PC-9 (cell line): ENCODE measurements at regions not wholly inside any gene's neighbourhood (a gene's known extent, or its start where the extent isn't known, plus 50 kb on each side); places are given as distances from the start of the nearest gene placed in this dataset.

Experiments
- CTCF ChIP-seq: fragments of 200-600 bp; sonication (generic); conservative IDR thresholded peaks from 2 replicates; pipeline ENCODE4 v1.6.1; 2017; ENCODE audit warnings: mixed run types, antibody characterized with exemption, mild to moderate bottlenecking, moderate library complexity
- EZH2 ChIP-seq: fragments of 200-600 bp; sonication (generic); IDR thresholded peaks from 2 replicates; pipeline ENCODE4 v1.8.0; 2017; ENCODE audit warnings: antibody characterized with exemption, low read depth

- TF ChIP-seq EZH2 (no peak), CTCF (no peak)
These were observed 2418.6 kb downstream of the ARAP2 start for GRCh38 chr4:33825685-33826084.
